NCI-H128 (cell line): ENCODE measurements at regions not wholly inside any gene's neighbourhood (a gene's known extent, or its start where the extent isn't known, plus 50 kb on each side); places are given as distances from the start of the nearest gene placed in this dataset.
"Not testable (repeated sequence)": the region's sequence is repeated elsewhere in the genome, so short reads cannot be mapped to it uniquely, and the experiment has no call there.

ENCODE experiments used
- DNase-seq: peaks from one replicate; lab custom pipeline; 2025; ENCODE audit not compliant: unreplicated experiment; lab: John Stamatoyannopoulos, UW

DNA sequence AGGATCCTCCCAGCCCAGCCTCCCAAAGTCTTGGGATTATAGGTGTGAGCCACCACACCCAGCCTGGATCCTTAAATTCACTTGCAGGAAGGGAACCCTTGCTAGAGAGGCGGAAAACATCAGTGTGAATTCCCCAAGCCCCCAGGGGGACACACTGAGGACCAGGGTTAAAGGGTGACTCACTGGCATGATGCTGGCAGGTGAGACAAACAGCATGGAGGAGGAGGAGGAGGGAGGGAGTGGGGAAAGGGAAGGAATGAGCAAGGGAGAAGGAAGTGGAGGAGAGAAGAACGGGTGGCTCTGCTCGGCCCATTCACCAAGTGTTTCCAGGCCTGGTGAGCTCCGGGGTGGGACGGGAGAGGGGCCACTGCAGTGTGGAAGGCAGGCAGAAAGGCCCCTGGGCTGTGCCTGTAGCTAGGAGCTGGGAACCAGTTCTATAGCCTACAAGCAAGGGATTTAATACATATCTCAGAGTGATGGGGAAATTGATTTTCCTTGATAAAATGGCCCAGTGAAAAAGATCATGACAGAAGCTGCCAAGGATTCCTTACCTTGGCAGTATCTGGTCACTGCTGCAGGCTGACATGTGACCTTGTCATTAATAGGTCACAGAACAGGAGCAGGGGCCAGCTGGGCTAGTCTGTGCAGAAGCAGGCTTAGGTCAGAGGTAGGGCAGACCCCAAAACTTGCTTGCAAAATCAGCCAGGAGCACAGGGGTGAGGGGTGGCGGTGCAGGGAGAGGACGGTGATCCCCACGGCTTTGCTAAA is 370.2 kb downstream of the SHANK2 start:
- no peak for DNase-seq

DNA sequence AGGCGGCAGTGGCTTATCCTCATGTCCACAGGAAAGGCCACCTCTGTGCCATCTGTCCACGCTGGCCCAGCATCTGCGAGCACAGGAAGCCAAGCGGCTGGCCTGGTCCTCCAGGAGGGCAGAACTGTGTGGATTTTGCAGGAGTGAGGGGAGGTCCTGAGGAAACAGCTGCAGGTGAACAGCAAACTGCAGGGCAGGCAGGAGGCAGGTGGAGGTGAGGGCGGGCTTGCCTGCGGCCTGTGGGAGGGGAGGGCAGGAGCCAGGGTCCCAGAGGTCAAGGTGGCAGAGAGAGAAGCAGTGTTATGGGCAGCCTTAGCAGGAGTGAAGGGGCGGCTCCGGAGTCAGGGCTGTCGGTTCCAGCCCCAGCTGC is 369.7 kb downstream of the SHANK2 start:
- no peak for DNase-seq

DNA sequence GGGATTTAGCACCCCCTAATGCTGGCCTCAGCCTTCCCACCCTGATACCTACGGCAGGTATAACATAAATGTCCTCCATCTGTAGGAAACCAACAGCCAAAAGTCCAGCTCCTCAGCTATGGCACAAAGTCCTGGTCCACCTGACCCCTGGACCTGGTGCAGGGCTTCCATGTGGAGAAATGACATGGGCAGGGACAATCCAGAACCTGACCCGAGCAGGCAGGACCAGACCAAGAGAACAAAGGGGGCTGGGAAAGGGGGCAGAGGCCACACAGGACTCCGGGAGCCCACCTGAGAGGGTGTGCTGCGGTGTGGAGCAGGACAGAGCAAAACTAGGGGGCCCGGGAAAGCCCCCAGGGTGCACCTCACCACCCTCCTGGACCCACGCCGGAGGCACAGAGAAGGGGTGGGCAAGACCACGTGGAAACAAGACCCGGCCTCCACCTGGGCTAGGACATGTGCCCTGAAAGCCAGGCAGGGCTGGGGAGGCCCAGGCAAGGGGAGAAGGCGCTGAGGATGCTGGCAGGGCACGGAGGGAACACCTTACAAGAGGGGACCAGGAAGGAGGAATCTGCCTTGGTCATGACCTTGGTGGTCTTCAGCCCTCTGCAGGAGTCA is 368.9 kb downstream of the SHANK2 start:
- DNase-seq = no peak

DNA sequence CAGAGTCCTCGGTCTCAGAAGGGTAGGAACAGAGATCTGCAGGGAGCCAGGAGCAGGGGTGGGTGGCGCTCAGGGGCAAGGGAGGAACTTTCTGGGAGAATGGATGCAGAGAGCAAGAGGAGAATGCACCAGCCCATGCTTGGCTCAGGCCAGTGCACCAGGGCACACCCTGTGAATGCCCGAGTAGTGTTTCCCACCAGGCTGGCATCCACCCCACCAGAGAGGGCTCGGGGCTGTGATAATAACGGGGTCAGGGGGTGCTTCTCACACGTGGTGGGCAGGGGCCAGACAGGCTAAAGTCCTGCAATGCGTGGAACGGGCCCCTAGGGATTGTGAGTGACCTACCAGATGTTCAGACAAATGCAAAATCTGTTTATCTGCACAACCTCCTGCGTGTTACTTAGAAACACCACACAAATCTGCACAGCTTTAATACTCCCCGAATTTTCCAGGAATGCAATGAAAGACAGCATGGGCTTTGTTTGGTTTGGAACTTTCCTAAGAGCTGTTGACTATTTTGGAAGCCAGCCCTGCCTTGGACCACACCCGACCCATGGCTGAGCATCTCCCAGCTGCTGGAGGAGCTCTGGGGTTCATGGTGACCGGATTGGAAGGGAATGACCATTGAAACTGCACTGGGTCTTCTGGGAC is 368.3 kb downstream of the SHANK2 start:
- DNase-seq = no peak

DNA sequence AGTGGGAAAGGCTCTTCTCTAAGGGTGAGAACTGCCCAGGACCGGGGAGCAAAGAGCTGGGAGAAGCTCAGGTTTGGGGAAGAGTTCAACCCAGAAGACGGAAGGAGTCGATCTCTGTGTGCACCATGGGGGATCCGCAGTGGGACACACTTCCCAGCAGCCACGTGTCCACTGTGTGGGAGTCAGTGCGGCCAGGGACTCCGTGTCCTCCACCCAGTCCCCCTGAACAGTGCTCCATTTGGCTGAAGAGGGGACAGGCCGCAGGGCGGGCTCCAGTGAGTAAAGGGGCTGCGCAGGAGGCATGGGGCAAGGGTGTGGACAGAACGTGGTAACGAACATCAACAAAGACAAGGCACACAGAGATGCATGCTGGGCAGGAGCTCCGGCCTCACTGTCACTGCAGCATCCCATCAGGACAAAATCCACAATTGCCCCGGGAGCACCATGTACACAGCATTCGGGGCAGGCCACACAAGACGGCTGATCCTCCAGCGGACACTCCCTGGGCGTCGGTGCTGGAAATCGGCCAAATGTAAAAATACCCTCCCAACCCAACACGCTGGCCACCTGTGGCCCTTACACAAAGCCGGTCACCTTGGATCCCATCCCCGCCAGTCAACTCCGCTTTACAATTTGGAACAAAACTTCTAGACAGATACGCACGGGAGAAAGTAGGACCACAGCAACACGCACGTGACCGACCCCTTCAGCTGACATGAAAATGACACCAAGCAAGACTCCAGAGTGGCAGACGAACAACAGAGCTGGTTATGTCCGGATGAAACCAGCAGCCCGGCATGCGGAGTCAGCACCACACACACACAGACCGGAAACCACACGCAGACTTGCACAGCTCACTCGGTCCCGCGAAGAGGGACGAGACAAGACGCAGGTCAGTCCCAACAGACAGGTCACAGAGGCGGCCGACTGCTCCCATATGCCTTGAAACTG is 366.8 kb downstream of the SHANK2 start:
- DNase-seq = no peak

DNA sequence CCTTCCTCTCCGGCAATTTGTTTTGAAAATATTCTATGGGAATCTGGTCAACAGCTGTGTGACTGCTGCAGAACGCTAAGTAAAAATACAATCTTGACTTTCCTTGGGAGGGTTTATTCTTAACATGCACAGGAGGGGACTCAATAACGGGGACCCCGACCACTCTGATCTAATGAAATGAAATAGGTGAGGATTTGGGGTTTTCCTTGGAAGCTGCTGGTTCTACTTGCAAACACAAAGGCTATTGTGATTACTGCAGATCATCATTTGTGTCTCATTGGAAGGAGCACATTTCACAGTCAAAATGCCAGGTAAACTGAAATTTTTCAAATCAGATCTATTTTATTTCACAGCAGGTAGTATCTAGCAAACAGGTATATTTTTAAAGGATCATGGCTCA is 366.1 kb downstream of the SHANK2 start:
- no peak for DNase-seq

DNA sequence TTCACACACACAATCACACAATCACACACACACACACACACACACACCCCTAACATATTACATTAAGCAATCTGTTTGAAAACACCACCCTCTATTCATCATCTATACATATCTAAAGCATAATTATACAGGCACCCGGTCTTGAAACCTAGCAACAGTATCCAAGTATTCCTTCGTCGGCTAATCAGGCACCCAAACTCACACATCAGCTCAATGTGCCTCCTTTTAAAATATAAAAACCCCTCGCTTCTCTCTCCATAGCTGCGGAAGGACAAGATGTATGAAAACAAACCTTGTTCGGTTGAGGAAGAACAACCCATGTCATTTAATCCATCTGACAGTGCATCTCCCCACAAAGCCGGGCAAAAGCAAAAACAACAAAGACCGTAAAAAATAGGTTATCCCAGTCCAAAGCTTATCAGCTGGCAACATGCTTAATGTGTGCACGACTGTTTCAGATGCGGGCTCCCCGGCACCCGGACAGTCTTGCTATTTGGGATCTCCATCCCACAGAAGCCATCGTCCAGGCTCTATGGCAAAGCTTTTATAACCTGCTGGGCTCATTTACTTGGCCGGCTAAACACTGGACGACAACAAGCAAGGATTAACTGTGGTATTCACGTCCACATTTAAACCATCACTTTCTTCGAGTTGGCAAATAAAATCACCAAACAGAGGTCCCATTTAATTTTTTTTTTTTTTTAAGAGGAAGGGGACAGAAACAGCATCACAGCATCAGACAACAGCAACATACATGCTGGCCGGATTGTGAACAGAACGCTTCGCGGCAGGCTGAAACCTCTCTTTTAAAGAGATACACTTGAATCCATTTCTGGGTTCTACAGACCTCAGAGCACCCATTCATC is 365.5 kb downstream of the SHANK2 start:
- no peak for DNase-seq

DNA sequence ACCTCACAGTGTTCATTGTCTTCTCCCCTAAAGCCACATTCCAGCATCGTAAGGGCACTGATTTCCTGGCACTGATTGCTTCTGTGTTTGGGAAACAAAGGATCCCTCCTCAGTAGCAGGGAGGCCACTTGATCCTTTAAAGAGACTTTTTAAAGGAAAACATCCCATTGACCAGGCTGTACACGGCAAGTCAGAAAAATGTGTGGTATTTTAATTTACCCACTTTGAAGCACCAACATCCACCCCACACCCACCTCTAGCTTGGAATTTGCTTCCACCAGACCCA is 364.9 kb downstream of the SHANK2 start:
- DNase-seq = no peak

DNA sequence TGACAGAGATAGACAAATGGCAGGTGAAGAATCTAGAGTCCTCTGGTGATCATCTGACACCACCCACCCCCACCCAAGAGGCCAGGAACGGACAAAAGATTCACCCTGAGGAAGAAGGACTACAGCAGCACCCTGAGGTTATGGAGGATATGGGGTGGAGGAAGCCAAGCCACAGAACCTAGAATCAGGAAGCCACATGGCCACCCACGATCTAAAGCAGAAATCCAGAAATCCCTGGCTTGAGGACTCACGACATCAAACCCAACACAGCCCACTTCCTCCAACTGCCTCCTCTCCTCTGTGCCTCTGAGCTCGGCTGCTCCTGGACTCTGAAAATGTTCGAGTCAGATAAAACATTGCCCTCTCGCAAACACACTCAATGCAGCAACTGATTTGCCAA is 364.3 kb downstream of the SHANK2 start:
- DNase-seq = no peak

DNA sequence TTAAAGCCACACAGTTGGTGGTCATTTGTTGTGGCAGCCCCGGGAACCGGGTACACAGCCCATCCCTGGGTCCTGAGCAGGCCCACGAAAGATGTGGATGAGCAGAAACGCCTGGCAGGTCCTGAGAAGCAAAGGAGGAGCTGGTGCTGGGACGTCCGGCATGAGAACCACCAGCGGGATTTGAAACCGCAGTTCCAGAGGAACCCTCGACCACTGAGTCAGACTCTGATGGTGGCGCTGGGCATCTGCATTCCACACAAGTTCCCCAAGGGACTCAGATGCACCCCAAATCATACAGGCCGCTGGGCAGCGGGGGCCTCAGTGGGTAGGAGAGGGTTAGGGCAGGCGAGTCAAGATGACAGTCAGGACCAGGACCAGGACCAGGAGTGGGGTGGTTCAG is 363.0 kb downstream of the SHANK2 start:
- DNase-seq = no peak

DNA sequence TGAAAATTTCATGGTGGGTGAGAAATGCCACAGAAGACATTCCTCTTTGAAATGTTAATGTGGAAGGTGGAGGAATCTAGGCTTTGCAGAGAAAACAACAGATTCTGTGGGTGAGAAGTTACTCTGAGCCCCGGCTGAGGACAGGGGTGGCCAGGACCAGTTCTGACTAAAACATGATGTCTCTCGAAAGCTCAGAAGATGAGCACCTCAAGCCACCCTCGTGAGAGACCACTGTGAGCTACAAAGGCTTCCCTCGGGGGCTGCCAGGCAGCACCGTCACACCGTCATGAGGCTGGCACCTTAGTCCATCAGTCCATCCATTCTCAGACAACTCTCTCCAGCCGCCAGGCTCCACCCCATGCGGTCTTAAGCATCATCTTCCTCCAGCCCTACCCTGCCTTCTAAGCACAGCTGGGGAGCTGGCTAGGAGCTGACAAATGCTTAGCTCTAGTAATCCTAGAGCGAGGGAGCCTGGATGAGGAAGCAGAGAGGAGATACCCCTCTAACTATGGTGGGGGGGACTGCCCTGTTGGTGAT is 360.5 kb downstream of the SHANK2 start:
- no peak for DNase-seq

DNA sequence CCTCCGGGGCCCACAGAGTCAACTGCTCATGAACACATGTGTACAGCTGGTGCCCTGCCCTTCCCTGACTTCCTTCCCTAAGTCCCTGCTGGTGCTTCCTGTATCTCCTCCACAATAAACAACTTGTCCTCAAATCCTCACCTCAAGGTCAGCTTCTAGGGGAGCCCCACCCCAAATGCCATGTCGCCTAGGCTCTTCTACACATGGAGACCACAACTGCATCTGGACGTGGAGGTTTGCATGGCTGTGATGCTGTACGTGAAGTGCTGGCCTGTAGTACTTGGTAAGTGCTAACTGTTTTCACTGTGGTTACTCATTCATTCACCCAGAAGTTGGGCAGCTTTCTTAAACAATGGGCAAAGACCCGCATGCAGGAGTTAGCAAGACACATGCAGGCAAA is 359.5 kb downstream of the SHANK2 start:
- DNase-seq = no peak

DNA sequence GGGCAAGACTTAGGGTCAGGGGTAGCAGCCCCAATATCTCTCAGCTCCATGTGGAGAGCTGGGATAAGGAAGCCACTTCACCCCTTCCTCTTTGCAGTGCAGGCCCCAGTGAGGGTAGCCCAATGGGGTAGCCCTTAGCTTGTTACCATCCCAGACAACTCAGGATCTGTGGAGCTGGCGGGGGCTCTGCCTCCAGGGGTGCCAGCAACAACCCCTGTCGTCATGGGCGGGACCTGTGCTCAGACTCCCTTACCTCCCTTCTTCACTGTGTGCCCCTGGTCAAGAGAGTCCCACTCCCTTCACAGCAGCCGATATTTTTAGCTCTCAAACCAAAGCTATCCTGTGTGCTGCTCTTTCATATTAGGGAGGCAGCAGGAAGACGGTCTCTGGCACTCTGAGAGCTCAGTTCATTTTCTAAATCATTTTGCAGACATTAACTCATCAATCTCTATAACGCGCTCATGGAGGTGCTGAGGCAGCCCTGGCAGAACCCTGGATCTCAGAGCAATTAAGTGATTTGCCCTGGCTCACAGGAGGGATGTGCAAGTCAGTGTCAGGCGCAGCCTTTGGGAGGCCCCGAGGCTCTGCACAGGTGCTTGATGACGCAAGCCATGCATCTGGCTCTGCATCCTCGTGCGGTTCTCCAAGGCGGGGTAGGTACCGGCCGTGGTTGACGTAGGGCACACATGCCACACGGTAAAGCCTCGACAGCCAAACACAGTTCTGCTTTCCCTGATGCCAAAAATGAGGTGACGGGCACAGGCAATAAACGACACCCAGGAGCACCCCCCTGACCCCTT is 357.6 kb downstream of the SHANK2 start:
- DNase-seq = no peak

DNA sequence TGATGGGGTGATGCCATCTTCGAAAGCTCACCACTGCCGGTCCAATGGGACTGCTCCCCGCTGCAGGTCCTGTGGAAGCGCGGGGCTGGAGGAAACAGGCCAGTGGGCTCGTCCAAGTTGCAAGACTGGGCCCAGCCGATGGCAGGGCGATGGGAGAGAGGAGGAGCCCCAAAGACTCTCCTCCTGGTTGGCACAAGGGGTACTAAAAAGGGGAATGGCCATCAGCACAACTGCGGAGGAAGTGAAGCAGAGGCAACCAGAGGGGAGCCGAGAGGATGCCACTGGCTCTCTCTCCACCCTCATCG is 357.1 kb downstream of the SHANK2 start:
- DNase-seq = no peak

DNA sequence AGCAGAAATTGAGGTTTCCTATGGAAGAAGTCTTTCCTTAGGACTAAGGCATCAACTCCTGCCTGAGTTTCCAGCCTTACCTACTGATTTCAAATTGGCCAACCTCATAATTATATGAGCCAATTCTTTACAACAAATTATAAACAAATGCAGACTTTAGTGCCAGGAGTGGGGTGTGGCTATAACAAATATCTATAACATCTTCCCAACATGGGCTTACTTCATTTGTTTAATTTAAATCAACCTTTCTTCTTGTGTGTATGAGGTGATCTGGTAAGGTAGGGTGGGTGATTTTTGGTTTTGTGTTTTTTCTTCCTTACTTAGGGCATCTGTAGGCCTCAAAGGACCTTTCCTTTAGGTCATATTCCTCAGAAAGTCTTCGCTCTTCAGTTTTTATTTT is 354.9 kb downstream of the SHANK2 start:
- no peak for DNase-seq

DNA sequence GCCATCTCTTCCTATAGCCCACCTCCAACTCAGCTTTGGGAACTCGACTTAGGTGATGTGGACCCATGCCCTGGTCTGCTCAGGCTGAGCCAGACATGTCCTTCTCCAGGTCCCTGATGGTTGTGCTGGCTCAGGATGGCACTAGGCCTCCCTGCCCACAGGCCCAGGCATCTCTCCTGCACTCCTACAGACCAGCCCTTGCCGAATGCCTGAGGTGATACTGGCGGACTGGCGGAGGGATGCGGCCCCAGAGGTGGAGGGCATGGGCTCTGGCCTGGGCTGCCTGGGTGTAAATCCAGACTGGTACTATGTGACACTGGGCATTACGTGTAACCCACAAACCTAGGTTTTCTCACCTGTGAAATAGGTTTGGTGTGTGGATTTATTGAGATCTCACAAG is 352.8 kb downstream of the SHANK2 start:
- no peak for DNase-seq

DNA sequence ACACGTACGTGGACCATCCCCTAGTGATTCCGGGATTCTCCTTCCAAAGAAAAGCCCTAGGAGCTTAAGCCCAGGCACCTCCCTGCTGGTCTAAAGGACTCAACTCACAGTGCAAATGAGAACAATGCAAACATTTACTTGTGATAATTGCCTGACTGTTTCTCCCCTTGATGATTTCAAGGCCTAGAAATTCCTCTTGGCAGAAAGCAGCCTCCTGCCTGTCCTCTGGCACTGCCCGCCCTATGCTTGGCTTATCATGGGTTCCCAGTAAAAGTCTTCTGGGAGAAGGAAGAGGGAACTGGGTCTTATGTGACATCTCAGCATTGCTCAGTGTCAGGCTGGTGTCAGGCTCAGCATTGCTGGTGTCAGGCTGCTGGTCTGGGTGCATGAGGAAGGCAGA is 351.8 kb downstream of the SHANK2 start:
- no peak for DNase-seq

DNA sequence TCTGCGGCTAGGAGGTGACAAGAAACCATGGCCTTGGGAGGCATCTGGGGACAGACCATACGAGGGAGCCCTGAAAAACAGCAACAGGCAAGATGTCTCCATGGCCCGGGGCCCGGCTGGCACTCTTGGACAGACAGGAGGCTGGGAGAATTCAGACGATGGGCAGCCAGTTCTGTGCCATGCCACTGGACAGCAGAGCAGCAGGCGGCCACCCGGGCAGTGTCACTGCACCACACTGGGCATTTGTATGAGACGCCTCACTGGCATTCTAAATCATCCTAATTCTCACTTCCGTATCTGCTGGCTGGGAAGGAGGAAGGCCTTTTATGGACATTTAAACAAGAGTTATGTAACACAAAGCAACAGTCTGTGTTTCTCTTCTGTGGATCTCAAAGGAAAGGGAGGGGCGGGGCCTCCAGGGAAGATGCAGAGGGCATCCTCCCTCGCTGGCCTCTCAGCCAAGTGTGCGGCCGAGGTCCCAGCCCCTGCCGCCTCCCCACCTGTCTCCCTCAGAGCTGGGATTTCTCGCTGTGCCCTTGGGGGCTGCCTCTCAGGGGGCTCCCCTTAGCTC is 350.3 kb downstream of the SHANK2 start:
- DNase-seq = no peak

DNA sequence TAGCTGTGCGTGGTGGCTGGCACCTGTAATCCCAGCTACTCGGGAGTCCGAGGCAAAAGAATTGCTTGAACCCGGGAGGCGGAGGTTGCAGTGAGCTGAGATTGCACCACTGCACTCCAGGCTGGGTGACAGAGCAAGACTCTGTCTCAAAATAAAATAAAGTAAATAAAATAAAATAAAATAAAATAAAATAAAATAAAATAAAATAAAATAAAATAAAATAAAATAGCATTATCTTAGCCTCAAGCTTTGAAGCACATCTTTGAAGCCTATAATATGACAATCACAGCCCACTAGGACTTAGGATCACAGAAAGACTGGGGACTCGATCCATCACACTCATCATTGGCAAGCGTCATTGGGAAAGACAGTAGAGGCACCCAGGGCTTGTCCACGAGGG is 349.1 kb downstream of the SHANK2 start:
- not testable (repeated sequence) for DNase-seq
